ENCODE measurements at regions not wholly inside any gene's neighbourhood (a gene's known extent, or its start where the extent isn't known, plus 50 kb on each side); places are given as distances from the start of the nearest gene placed in this dataset.

GRCh38 chr16:86632206-86632605 lies 53.9 kb downstream of the FOXL1 start:
- peaks cover 38% of the 10 kb centered on the region for H3K4me1 Mint-ChIP-seq
- no peak overlapping the region for H3K27ac Mint-ChIP-seq
- H3K36me3 Mint-ChIP-seq (ENCODE audit: low read depth), result peaks cover 4% of the 10 kb centered on the region
- no peak for TF ChIP-seq CTCF (IDR thresholded peaks at IDR 0.05)
- H3K4me3 Mint-ChIP-seq, result no peak overlapping the region
- peaks cover 9% of the 10 kb centered on the region for H3K27me3 Mint-ChIP-seq (ENCODE audit: low read depth, poor library complexity)
- no peaks in the 10 kb centered on the region for H3K9me3 Mint-ChIP-seq
- no peak for DNase-seq

DNA sequence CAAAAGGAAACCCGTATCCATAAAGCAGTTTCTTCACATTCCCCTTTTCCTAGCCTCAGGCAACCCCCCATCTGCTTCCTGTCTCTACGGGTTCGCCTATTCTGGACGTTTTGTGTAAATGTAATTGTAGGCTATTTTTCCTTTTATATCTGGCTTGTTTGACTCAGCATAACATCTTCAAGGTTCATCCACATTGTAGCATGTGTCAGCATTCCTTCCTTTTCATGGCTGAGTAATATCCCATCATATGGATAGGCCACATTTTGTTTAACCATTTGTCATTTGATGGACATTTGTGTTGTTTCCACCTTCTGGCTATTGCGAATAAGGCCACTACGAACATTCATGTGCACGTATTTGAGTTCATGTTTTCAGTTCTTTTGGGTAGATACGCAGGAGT lies 54.6 kb downstream of the FOXL1 start:
- Mint-ChIP-seq H3K9me3 (no peaks in the 10 kb centered on the region), H3K27me3 (ENCODE audit: low read depth, poor library complexity) (peaks cover 12% of the 10 kb centered on the region), H3K27ac (no peak overlapping the region), H3K4me1 (peaks cover 45% of the 10 kb centered on the region), H3K4me3 (no peak overlapping the region), H3K36me3 (ENCODE audit: low read depth) (peaks cover 4% of the 10 kb centered on the region)
- TF ChIP-seq CTCF (IDR thresholded peaks at IDR 0.05), result no peak
- DNase-seq, result no peak

GRCh38 chr16:86634292-86634691 lies 55.9 kb downstream of the FOXL1 start:
- Mint-ChIP-seq H3K9me3 (no peaks in the 10 kb centered on the region), H3K4me1 (peaks cover 55% of the 10 kb centered on the region), H3K27ac (no peak overlapping the region), H3K4me3 (no peak overlapping the region), H3K27me3 (ENCODE audit: low read depth, poor library complexity) (peaks cover 16% of the 10 kb centered on the region), H3K36me3 (ENCODE audit: low read depth) (peaks cover 4% of the 10 kb centered on the region)
- TF ChIP-seq CTCF (IDR thresholded peaks at IDR 0.05), result no peak
- DNase-seq, result no peak

DNA sequence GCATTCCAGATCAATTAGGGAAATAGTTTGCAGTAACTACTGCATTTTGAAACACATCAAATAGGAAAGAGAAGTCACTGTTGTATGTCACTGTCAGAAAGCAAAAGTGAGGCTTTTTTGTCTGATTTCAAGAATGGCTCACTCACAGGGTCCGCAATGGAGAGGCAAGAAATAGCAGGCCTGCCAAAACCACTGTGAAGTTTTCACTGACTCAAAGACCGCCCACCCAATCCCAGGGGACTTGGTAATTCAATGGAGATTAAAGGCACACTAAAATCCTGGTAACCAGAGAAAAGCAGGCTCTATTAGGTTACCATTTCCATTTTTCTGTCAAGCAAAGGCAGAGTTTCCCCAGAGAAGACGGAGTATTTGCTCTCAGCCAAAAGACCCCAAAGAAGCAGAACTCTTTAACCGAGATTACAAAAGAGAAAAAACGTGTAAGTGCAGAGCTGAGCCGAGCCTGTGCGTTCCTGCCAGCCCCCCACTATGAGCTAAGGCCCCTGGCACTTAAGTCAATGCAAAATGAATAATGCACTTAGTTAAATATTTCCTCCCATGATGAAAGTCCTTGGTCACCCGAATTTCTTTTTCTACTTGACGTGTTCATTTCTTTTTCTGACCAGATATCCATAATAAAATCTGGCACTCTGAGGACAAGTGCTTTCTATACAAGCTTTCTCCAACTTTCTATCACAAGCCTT lies 57.0 kb downstream of the FOXL1 start:
- DNase-seq, result no peak
- H3K27ac Mint-ChIP-seq, result no peak overlapping the region

DNA sequence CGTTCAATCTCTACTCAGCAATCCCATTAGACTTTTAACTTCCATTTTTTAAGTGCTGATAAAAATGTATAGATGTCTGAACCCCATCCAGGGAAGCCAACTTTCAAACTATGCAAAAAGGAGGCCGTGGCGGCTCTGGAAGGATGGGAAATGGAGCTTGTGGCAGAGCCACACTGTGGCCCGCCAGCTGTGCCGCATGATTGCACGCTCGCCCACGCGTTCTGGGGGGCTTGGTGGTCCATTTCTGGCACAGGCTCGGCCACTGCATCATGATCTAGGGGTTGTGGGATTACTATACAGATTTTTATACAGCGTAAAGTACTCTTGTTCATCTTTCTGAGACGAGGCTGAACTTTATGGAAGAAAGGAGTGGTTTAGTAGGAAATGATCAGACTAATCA lies 57.6 kb downstream of the FOXL1 start:
- H3K27ac Mint-ChIP-seq, result no peak overlapping the region

More for the DNA sequence above, 57.0 kb downstream of the FOXL1 start:
- Mint-ChIP-seq H3K36me3 (ENCODE audit: low read depth) (peaks cover 4% of the 10 kb centered on the region), H3K4me3 (no peak overlapping the region), H3K27me3 (ENCODE audit: low read depth, poor library complexity) (peaks cover 16% of the 10 kb centered on the region), H3K9me3 (no peaks in the 10 kb centered on the region), H3K4me1 (peaks cover 59% of the 10 kb centered on the region)
- no peak for TF ChIP-seq CTCF (IDR thresholded peaks at IDR 0.05)

More for the DNA sequence above, 57.6 kb downstream of the FOXL1 start:
- H3K9me3 Mint-ChIP-seq, result no peaks in the 10 kb centered on the region
- TF ChIP-seq CTCF (IDR thresholded peaks at IDR 0.05), result no peak
- no peak for DNase-seq
- H3K36me3 Mint-ChIP-seq (ENCODE audit: low read depth), result peaks cover 4% of the 10 kb centered on the region
- H3K27me3 Mint-ChIP-seq (ENCODE audit: low read depth, poor library complexity), result peaks cover 16% of the 10 kb centered on the region
- no peak overlapping the region for H3K4me3 Mint-ChIP-seq
- peaks cover 58% of the 10 kb centered on the region for H3K4me1 Mint-ChIP-seq

All from nephron progenitor cell (in vitro differentiated cells).